Kidney glomerular epithelial cell (primary cell): ENCODE measurements at regions not wholly inside any gene's neighbourhood (a gene's known extent, or its start where the extent isn't known, plus 50 kb on each side); places are given as distances from the start of the nearest gene placed in this dataset.

Experiments
- DNase-seq: peaks from one replicate; lab custom pipeline; 2025; lab: John Stamatoyannopoulos, UW

- DNase-seq = no peak
Measured at GRCh38 chr13:79084802-79085424, 321.1 kb downstream of the RBM26 start.

GRCh38 chr13:79081942-79082341, 324.1 kb downstream of the RBM26 start:
- DNase-seq = no peak

- no peak for DNase-seq
Measured at GRCh38 chr13:79079351-79079839, 326.7 kb downstream of the RBM26 start.

- DNase-seq = no peak
Measured at GRCh38 chr13:79075703-79076102, 330.4 kb downstream of the RBM26 start.

- DNase-seq = no peak
Measured at GRCh38 chr13:79070343-79070974, 335.6 kb downstream of the RBM26 start.

- no peak for DNase-seq
Measured at GRCh38 chr13:79062291-79062690, 343.8 kb downstream of the RBM26 start.

- DNase-seq = no peak
Measured at GRCh38 chr13:79060216-79060615, 345.8 kb downstream of the RBM26 start.

- DNase-seq = no peak
Measured at GRCh38 chr13:79056706-79057105, 349.3 kb downstream of the RBM26 start.

GRCh38 chr13:79051472-79051871, 354.6 kb downstream of the RBM26 start:
- no peak for DNase-seq

GRCh38 chr13:79044415-79044814, 361.6 kb downstream of the RBM26 start:
- DNase-seq = no peak

- DNase-seq = no peak
Measured at GRCh38 chr13:79043208-79043607, 362.8 kb downstream of the RBM26 start.

GRCh38 chr13:79037197-79037596, 368.9 kb downstream of the RBM26 start:
- no peak for DNase-seq

GRCh38 chr13:79034341-79034740, 371.7 kb downstream of the RBM26 start:
- no peak for DNase-seq

GRCh38 chr13:79030513-79030912, 371.6 kb upstream of the OBI1 start:
- DNase-seq = no peak

GRCh38 chr13:79018166-79018565, 359.2 kb upstream of the OBI1 start:
- DNase-seq = no peak

- DNase-seq = no peak
Measured at GRCh38 chr13:79011179-79011578, 352.2 kb upstream of the OBI1 start.

GRCh38 chr13:79003989-79004898, 345.3 kb upstream of the OBI1 start:
- no peak for DNase-seq

- DNase-seq = no peak
Measured at GRCh38 chr13:78999494-78999893, 340.5 kb upstream of the OBI1 start.

GRCh38 chr13:78998630-78999315, 339.8 kb upstream of the OBI1 start:
- DNase-seq = no peak

- DNase-seq = no peak
Measured at GRCh38 chr13:78997902-78998629, 339.1 kb upstream of the OBI1 start.

- no peak for DNase-seq
Measured at GRCh38 chr13:78993792-78994191, 334.8 kb upstream of the OBI1 start.

GRCh38 chr13:78981913-78982312, 323.0 kb upstream of the OBI1 start:
- DNase-seq = no peak
